HG02642 (cell line): ENCODE measurements at regions not wholly inside any gene's neighbourhood (a gene's known extent, or its start where the extent isn't known, plus 50 kb on each side); places are given as distances from the start of the nearest gene placed in this dataset.
"Not testable (repeated sequence)": the region's sequence is repeated elsewhere in the genome, so short reads cannot be mapped to it uniquely, and the experiment has no call there.

Experiments used
- ATAC-seq: cut with Tn5 transposase; IDR thresholded peaks from one replicate; pipeline ENCODE4 v1.9.1; 2021; ENCODE audit warnings: mild to moderate bottlenecking; ENCODE audit not compliant: unreplicated experiment, poor library complexity

DNA sequence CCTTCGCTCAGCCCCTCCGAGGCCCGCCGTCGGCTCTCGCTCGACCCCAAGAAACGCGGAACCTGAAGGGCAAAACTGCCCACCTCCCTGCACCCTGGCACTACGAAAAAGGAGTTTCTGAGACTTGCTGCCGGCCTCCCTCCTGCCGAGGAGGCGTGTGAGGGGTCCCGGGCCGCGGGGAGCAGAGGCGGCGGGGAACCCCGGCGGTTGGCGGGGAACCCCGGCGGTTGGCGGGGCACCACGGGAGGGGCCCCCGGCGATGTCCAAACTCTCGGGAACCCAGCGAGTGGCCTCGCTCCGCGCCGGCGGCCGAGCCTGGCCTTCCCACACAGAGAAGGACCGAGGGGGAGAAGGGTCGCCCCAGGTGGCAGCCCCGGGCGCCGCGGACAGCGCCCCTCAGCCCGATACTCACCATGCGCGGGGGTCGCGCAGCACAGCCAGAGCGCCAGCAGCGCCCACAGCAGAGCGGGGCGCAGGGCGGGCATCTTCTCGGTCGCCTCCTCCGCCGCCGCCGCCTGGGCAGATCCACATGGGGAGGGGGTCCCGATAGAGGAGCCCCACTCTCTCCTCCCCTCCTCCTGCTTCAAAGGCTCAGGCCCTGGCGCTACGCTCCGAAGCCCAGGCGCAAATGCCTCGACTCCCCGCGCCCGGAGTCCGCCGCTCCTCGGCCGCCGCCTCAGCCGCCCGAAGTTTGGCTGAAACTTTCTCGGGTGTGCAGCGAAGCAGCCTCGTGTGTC is 69.4 kb upstream of the NUDT4B start:
- peak; percentile 13 for ATAC-seq

DNA sequence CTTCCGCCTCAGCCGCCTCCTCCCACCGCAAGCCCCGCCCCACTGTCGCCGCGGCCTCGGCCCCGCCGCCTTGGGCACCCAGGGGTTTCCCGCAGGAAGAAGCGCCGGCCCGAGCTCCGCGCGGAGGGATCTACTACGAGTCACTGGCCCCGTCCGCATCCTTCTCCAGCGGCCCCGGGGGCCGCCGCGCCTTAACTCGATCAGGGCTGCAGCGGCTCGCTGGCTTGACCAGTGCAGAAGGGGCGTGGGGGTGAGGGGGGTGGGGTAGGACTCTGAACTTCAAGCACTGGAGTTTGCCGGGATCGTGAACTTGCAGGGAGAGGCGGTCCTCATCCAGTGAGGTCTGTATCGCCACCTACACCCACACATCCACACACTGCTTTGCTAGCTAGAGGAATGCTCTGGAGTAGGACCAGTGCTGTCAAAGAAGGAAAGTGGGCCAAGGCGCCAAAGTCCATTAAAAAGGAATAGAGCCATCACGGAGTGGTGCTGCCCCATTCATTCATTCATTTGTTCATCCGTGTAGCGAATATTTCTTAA is 68.7 kb upstream of the NUDT4B start:
- peak; percentile 60 for ATAC-seq

GRCh38 chr1:148686735-148687134 is 61.8 kb upstream of the NUDT4B start:
- ATAC-seq: not testable (repeated sequence)

GRCh38 chr1:148687376-148687775 is 61.2 kb upstream of the NUDT4B start:
- ATAC-seq: not testable (repeated sequence)
